HG02623 (cell line): ENCODE measurements at regions not wholly inside any gene's neighbourhood (a gene's known extent, or its start where the extent isn't known, plus 50 kb on each side); places are given as distances from the start of the nearest gene placed in this dataset.

Source experiments
- ATAC-seq: cut with Tn5 transposase; IDR thresholded peaks from one replicate; pipeline ENCODE4 v1.9.1; 2021; ENCODE audit warnings: moderate library complexity; ENCODE audit not compliant: unreplicated experiment

- no peak for ATAC-seq
These were observed 148.2 kb downstream of the PCSK1 start for GRCh38 chr5:96284727-96285389.

GRCh38 chr5:96283589-96283988, 149.5 kb downstream of the PCSK1 start:
- no peak for ATAC-seq

- ATAC-seq, result no peak
These were observed 151.0 kb downstream of the PCSK1 start for GRCh38 chr5:96282020-96282419.

- no peak for ATAC-seq
These were observed 152.1 kb downstream of the PCSK1 start for GRCh38 chr5:96280946-96281393.

- ATAC-seq, result peak; percentile 82
These were observed 153.1 kb downstream of the PCSK1 start for GRCh38 chr5:96279801-96280542.

GRCh38 chr5:96278981-96279380, 154.1 kb downstream of the PCSK1 start:
- ATAC-seq, result no peak

- no peak for ATAC-seq
These were observed 158.0 kb downstream of the PCSK1 start for GRCh38 chr5:96275051-96275450.

- ATAC-seq, result no peak
These were observed 167.6 kb downstream of the PCSK1 start for GRCh38 chr5:96265487-96265886.

GRCh38 chr5:96264047-96264446, 169.0 kb downstream of the PCSK1 start:
- ATAC-seq, result no peak

- ATAC-seq, result no peak
These were observed 170.9 kb downstream of the PCSK1 start for GRCh38 chr5:96262105-96262504.

GRCh38 chr5:96260009-96260408, 173.0 kb downstream of the PCSK1 start:
- no peak for ATAC-seq

GRCh38 chr5:96259151-96259772, 173.8 kb downstream of the PCSK1 start:
- peak; percentile 51 for ATAC-seq

GRCh38 chr5:96258692-96259091, 174.4 kb downstream of the PCSK1 start:
- no peak for ATAC-seq

- no peak for ATAC-seq
These were observed 175.1 kb downstream of the PCSK1 start for GRCh38 chr5:96257904-96258303.

- ATAC-seq, result peak; percentile 67
These were observed 176.1 kb downstream of the PCSK1 start for GRCh38 chr5:96256795-96257470.

GRCh38 chr5:96254980-96255691, 177.9 kb downstream of the PCSK1 start:
- no peak for ATAC-seq

- no peak for ATAC-seq
These were observed 179.9 kb downstream of the PCSK1 start for GRCh38 chr5:96253140-96253539.

GRCh38 chr5:96252596-96252995, 180.5 kb downstream of the PCSK1 start:
- ATAC-seq, result no peak

- no peak for ATAC-seq
These were observed 182.3 kb downstream of the PCSK1 start for GRCh38 chr5:96250782-96251181.

- no peak for ATAC-seq
These were observed 184.9 kb downstream of the PCSK1 start for GRCh38 chr5:96248131-96248530.

- ATAC-seq, result no peak
These were observed 185.3 kb downstream of the PCSK1 start for GRCh38 chr5:96247708-96248107.
